GM19463 (cell line): ENCODE measurements at regions not wholly inside any gene's neighbourhood (a gene's known extent, or its start where the extent isn't known, plus 50 kb on each side); places are given as distances from the start of the nearest gene placed in this dataset.

Source experiments
- ATAC-seq: cut with Tn5 transposase; IDR thresholded peaks from one replicate; pipeline ENCODE4 v1.9.1; 2021; ENCODE audit warnings: mild to moderate bottlenecking, moderate library complexity; ENCODE audit not compliant: unreplicated experiment

DNA sequence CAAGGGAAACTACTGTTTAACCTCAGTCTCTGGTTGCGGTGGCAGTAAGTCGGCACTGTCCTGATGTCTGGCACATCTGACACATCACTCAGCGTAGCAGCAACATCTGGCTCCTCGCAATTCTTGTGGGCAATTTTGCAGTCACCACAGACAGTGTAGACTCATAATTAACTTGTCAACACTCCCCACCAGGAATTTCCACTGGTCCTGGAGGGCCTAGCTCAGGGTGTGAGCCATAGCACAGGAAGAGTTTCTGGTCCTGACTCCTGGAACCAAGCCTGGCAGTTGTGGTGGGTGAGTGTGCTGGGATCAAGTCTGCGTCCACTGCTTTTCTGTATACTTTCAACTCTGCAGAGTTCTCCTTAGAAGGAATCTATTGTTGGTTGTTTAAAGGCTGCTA lies 209.7 kb downstream of the SNX19 start:
- ATAC-seq, result no peak

DNA sequence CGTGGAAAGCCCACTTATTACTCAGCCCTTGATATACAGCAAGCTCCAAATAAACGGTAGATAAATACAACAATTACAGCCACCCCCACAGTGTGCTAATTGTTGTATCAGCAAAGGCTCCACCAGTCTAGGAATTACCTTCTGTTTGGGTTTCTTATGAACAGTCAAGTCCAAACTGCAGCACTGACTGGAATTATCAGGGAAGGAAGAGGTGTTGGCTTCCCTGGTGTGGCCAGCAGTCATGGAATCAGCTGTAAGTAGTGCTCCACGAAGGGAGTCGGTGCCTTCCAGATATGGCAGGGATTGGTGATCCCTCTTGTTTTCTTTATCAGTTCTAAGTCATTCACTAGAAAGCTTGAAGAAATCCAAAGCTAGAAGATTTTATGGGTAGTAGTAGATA lies 209.1 kb downstream of the SNX19 start:
- no peak for ATAC-seq

DNA sequence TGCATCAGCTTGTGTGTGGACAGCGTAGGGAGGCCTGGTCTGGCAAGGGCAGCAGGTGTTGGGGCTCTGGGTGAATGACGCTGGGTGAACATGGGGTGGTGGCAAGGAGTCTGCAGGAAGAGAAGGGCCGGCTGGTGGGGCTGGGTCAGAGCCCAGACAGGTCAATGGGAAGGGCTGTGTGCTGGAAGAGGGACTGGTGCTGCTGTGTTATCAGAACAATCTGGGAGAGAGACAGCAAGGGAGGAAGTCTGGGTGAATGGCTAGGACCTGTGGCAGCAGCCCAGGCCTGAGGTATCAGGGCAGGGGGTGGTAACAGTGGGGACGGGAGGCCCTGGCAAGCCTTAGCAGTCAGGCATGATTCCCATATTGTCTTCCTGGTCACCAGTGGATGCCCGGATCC lies 206.7 kb downstream of the SNX19 start:
- no peak for ATAC-seq

DNA sequence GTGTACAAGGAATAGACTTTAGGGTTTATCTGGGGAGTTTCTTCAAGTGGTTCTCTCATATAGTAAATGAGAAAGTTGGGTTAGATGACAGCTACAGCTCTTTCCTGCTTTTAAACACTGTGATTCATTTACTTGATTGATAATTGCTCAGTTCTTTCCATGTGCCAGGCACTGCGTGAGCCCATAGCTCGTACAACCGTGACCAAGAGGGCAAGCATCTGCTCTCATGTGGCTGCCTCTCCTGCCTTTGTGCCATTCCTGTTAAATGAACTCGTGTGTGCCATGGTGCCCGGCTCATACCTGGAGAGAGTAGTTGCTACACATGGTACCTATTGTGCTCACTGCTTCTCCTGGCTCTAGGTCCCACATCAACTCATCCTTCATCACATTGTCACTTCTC lies 206.3 kb downstream of the SNX19 start:
- ATAC-seq, result no peak

DNA sequence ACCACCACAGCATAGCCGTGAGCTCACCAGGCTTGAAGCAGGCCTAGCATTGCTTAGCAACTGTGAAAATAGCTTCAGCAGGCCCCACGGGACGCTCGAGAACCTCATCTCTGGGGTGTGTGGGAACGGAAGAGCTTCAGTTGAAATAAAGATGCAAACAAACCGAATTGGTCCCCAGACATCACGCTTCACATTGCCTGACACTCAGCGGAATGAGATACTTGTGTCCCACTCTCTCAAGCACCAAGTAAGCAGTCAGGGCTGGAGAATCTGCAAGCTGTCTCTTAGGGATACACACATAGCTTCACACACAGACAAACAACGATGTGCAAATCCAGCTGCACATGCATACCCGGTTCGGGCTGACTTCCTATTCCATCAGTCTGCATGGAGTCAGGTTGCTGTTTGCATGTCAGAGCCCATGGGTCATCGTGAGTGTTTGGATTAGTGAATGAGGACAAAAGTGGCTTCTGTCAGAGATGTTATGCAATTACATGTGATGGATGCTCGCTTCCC lies 205.7 kb downstream of the SNX19 start:
- ATAC-seq, result no peak

DNA sequence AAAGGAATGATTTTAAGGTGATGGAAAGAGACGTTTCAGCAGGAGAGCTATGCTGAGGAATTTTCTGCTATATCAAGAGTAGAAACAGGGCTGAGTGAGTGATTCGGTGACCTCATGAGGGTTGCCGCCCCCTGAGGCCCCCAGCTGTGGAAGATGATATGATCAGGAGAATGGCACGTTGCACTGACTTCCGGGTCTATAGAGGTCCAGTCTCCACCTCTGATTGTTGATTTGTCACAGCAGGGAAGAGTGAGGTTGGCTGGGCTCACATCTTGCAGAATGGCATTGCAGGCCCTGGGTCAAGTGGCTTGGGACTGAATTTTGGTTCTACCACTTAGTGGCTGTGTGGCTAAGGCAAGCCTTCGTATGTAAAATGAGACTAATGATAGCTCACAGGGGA lies 205.1 kb downstream of the SNX19 start:
- ATAC-seq, result no peak

DNA sequence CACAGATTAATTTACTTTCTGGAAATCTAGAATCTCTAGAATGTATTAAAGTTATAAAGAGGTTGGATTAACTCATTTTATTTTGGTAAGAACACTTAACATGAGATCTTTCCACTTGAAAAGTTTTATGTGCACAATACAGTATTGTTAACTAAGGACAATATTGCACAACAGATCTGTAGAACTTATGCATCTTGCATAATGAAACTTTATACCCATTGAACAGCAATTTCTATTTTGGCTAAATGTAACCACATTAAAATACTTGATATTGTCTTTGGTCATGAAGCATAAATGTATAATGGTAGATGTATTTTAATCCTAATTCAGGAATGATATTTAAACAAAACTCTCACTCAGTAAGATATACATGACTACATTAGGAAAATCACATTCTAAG lies 203.8 kb downstream of the SNX19 start:
- no peak for ATAC-seq

DNA sequence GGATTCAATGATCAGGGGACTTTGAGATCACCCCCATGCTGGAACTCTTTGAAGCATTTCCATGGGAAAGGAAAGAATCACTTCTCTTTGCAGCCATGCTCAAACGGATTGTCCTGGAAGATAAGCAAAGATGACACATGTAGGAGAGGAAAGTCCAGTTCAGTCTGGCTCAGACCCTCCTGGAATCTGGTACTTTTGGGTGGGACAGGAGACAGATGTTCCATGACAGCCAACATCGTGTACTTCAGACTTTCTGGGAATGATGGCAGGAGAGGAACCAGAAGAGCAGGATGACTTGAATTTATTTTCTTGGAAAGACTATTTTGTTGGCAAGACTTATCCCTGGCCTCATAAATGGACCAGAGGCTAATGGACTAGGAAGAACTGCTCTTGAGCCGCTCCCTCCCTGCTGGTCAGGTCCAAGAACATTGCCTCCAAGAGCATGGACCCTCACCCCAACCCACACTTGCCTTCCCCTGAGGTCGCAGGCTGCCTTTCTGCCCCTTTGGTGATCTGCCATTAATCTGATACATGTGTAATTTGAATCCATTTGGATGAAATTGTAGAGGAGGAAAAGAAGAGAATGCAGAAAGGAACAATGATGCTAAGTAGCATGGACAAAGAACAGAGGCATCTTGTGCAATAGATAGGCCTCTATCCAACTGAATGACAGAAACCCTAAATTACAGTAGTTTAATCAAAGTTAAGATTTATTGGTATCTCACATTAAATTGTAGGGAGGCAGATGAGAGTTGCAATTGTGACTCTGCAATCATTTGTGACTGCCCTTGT lies 201.0 kb downstream of the SNX19 start:
- no peak for ATAC-seq

DNA sequence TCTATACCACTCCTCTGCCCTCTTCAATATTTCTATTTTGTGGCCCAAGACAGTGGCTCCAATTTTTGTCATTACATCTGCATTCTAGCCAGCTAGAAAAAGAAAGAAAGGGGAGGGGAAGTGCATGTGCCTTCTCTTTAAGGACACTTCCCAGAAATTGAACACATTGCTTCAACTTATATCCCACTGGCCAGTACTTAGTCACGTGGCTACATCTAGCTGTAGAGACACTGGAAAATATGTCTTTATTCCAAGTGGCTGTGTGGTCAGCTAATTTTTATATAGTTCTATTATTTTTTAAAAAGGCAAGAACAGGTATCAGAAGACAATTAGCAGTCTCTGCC lies 200.4 kb downstream of the SNX19 start:
- no peak for ATAC-seq

DNA sequence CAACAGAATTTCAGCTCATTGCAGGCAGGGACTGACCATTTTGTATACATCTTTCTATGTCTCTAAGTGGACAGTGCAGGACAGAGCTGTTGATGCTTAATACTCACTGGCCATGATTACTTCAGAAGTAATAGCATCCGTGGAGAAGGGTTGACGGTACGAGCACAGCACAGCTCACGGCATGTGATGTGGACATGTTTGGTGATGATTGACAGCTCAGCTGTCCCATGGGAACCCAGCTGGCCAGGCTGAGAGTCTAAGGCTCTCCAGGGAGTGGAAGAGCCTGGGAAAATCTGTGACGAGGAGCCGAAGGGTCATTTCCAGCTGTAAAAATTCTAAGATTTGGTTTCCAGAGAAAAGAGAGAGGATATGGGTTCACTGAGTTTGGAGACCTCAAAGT lies 198.2 kb downstream of the SNX19 start:
- no peak for ATAC-seq

DNA sequence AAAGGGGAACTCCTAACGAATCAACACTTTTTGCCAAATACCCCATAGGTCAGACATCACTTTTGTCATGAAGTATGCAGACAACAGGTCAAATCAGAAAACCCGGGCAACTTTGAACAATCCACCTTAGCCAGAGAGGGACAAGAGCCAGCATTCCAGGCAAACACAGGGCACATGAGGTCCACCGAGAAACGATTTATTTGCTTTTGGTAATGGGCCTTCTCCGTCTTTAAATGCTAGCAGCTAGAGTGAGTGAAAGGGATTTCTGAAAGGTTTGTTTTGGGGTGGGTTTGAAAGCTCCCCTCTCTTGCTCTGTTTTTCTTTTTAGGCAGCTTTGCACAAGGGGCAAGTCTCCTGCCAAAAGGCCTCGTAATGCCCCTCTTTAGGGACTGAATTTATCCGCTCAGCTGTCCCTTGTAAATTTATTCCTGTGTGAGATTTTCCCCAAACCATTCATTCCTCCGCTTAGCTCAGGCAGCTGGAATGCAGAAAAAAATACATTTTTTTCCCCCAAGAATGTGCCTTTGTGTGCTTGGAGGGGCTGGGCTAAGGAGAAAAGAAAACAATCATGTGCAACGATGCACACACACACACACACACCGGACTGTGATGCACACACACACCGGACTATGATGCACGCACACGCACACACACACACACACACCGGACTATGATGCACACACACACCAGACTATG lies 196.9 kb downstream of the SNX19 start:
- ATAC-seq, result no peak

DNA sequence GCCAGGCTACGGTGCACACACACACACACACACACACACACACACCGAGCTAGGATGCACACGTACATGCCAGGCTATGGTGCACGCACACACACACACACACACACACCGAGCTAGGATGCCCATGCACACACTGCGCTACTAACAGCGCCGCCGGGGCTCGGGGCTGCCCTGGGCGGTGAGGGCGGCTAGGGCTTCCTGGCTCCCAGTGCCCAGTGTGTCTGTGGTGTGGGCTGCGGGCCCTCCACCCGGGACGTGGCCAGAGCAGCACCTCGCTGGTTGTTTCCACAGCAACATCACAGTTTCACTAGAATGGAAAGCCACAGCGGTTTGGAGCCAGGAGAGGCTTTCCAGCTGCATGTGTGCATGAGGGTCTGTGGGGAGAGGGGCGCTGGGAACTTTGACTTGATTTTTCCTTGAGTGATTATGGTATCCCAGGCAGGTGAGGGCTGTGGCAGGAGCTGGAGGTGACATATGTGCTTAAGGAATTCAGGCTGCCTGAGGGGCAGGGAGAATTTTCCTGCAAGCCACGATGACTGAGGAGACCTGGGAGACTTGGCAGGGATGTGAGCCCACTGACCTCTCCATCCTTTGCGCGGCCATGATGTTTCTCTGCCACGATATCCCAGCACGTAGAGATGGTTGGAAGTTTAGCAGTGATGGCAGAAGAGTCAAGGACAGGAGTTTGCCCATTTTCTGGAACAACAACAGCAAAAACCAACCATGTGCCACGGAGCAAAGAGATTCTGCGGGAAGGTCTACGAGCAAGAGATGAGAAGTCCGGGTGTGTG lies 195.9 kb downstream of the SNX19 start:
- ATAC-seq, result no peak

DNA sequence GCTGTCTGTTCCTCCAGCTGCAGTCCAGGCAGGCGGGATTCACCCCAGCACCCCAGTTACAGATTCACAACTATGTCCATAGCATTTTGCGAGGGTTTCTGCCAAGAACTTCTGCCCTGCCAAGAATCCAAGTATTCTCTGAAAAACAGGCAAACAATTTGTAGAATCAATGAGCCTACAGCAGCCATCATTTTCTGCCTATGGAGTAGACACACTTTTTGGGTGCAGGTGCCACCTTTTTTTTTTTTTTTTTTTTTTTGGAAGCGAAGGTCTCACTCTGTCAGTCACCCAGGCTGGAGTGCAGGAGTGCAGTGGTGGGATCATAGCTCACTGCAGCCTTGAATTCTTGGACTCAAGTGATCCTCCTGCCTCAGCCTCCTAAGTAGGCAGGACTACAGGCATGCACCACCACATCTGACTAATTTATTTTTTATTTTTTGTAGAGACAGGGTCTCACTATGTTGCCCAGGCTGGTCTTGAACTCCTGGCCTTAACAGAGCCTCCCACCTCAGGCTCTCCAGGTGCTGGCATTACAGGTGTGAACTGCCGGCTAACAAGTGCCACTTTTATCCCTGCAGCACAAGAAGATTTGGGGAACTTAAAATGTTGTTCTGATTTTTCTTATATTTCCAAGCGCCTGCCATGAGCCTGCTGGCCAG lies 195.1 kb downstream of the SNX19 start:
- no peak for ATAC-seq

DNA sequence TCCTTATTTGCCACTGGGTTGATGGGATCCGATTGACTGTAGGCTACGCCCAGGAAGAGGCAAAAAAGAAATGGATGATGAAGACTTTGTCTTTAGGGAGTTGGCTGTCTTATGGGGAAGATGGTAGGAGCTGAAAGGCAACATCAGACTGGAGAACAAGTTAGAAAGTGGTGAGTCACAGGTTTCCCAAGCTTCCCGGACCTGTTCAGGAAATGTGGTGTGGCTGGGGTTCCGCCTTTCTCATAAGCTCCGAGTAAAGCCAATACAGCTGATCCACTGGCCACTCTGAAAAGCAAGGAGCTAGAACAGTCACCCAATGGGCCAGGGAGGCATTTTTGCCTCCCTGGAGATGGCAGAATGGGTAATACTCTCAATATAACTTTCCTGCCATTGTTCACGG lies 194.5 kb downstream of the SNX19 start:
- ATAC-seq, result no peak

DNA sequence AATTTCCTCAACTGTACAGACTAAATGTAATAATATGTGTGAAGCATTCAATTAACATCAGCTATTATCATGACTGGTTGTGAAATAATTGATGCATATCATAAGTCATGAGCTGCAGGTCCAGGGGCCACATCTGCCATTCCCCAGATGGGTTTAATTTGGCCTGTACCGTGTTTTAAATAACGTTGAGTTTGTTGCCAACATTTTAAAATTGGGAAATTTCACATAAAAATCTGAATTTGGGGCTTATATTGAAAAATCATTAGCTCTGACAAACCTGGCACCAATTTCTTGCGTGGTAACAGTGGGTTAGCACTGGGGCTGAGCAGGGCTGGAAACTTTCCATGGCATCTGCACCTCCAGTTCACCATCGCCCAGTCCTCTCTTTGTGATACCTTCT lies 193.9 kb downstream of the SNX19 start:
- no peak for ATAC-seq

DNA sequence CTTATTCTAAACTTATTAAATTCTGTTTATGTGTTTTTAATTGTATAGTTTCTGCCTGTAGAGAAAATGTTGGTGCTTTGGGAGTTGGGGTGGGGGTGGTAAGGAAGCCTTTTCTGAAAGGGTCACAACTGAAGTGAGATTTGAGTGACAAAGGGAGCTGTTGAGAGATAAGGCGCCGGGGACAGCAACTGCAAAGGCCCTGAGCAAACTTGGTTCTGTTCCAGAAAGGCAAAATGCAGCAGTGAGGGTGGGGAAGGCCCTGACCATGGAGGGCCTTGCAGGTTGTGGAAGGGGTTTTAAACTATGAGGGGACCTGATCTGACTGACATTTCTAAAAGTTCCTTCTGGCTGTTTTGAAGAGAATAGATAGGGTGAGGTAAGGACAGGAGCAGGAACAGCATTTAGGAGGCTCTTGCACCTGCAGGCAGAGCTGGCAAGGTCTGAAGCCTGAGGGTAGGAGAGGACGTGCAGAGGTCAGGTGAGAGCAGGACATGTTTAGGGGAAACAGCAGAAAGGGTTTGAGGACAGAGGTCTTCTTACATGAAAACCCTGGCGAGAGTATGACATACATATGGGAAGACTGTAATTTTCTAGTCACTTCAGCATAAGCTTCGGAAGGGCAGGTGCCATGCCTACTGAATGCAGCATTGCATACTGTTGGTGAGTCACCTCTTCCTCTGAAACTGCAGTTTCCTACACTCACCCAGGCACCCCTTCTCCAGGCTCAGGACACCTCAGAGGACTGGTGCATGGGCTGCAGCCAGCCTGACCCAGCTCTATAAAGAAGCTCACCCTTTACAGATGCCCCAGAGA lies 190.7 kb downstream of the SNX19 start:
- ATAC-seq, result no peak

DNA sequence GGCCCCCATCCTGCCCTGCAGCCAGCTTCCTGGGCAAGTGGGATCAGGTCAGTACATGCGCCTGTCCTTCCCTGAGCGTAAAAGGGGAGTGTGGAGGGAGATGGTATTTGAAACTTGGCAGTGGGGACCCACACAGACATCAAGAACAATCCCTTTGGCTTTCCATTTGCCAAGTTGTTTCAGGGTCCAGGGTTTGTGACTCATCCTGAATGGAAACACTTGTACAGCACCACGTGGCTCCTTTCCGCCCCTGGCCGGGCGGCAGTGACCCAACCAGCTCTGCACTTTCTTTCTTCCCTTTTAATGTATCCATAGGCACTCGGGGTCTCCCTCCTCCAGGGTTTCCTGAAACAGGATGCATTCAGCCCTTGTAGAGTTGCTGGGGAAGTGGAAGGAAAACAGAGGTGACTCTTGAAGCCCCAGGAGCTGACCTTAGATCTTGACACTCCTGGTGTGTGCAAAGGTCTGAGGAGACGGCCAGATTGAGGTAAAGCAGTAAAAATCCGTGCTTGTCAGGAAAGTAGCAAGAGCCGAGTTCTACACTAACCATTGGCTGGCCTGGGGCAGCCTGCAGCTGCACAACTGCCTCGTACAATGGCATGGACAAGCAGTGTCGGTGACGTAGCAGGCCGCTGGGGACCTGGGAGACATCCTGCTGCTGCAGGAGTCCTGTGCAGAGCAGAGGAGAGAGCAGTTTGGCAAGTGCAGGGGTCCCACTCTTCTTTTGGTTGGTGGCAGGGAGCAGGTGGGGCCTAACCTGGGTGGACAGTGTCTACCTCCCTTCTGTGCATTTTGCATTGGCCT lies 189.8 kb downstream of the SNX19 start:
- ATAC-seq, result no peak

DNA sequence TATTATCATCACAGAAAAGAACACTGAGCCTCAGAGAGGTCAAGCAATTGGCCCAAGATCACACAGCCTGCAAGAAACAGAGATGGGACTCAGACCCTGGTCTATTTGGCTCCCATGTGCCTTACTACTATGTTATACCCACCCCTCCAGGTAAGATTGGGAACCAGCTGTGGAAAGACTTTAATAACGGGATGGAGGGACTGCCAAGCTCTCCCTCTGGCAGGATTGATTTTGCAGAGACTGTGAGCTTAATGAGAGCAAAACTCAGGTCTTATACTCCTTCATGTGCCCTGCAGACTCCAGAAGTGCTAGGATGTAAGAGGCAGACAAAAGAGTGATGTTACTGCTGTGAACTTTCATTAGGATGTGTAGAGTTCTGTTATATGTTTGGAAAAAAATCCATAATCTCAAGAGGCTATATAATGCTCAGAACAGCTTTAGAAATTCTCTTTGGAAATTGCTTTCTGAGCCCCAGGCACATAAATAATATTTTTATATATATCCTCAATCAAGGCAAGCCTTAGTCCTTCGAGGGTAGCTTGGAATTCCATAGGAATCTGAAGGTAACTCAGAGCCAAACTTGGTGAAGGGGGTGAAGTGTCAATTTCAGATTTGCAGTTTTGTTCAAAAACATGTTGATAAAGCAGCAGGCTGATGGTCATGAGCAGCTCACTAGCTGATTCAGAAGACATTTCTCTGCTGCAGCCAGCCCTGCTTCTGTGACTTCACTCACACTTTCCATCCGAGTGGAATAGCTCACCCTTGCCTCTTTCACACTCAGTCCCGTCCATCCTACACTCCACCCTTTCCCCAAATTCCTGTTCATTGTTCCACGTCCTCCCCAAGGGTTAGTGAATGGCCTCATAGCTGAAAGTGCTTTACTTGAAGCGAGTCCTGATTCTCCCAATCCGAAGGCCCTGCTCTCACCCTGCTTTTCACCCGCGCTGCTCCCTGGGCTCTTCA lies 188.8 kb downstream of the SNX19 start:
- no peak for ATAC-seq
